ENCODE measurements at regions not wholly inside any gene's neighbourhood (a gene's known extent, or its start where the extent isn't known, plus 50 kb on each side); places are given as distances from the start of the nearest gene placed in this dataset.
A peak's percentile ranks its signal among the peaks of the same experiment; 100 is the strongest.

DNA sequence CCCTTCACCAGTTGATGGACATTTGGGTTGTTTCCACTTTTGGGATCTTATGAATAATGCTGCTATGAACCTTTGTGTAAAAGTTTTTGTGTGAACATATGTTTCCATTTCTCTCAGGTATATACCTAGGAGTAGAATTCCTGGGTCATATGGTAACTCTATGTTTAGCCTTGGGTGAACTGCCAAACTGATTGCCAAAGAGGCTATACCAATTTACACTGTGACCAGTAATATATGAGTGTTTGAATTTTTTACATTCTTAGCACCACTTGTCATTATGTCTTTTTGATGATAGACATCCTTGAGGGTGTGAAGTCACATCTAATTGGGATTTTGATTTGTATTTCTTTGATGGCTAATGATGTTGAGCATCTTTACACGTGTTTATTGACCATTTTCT lies 290.1 kb downstream of the DUSP10 start:
- DNase-seq (ENCODE audit: low read depth), result no peak
- TF ChIP-seq, protein P1, sequence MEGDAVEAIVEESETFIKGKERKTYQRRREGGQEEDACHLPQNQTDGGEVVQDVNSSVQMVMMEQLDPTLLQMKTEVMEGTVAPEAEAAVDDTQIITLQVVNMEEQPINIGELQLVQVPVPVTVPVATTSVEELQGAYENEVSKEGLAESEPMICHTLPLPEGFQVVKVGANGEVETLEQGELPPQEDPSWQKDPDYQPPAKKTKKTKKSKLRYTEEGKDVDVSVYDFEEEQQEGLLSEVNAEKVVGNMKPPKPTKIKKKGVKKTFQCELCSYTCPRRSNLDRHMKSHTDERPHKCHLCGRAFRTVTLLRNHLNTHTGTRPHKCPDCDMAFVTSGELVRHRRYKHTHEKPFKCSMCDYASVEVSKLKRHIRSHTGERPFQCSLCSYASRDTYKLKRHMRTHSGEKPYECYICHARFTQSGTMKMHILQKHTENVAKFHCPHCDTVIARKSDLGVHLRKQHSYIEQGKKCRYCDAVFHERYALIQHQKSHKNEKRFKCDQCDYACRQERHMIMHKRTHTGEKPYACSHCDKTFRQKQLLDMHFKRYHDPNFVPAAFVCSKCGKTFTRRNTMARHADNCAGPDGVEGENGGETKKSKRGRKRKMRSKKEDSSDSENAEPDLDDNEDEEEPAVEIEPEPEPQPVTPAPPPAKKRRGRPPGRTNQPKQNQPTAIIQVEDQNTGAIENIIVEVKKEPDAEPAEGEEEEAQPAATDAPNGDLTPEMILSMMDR (IDR thresholded peaks at IDR 0.05; ENCODE audit: insufficient read depth, low read depth, low read length), result no peak

GRCh38 chr1:221454096-221454495 lies 287.8 kb downstream of the DUSP10 start:
- no peak overlapping the region for H3K4me3 ChIP-seq (ENCODE audit: low read depth, low read length)
- TF ChIP-seq, protein P1 (IDR thresholded peaks at IDR 0.05; ENCODE audit: insufficient read depth, low read depth, low read length), result no peak
- no peak for DNase-seq (ENCODE audit: low read depth)

More for the DNA sequence above, 290.1 kb downstream of the DUSP10 start:
- no peak overlapping the region for H3K4me3 ChIP-seq (ENCODE audit: low read depth, low read length)

- TF ChIP-seq, protein P1 (IDR thresholded peaks at IDR 0.05; ENCODE audit: insufficient read depth, low read depth, low read length), result no peak
- DNase-seq (ENCODE audit: low read depth), result no peak
- H3K4me3 ChIP-seq (ENCODE audit: low read depth, low read length), result no peak overlapping the region
Measured at GRCh38 chr1:221456918-221457317, 285.0 kb downstream of the DUSP10 start.

- H3K4me3 ChIP-seq (ENCODE audit: low read depth, low read length), result no peak overlapping the region
- TF ChIP-seq, protein P1 (IDR thresholded peaks at IDR 0.05; ENCODE audit: insufficient read depth, low read depth, low read length), result no peak
- DNase-seq (ENCODE audit: low read depth), result peak; percentile 92
Measured at GRCh38 chr1:221457685-221458446, 284.0 kb downstream of the DUSP10 start.

DNA sequence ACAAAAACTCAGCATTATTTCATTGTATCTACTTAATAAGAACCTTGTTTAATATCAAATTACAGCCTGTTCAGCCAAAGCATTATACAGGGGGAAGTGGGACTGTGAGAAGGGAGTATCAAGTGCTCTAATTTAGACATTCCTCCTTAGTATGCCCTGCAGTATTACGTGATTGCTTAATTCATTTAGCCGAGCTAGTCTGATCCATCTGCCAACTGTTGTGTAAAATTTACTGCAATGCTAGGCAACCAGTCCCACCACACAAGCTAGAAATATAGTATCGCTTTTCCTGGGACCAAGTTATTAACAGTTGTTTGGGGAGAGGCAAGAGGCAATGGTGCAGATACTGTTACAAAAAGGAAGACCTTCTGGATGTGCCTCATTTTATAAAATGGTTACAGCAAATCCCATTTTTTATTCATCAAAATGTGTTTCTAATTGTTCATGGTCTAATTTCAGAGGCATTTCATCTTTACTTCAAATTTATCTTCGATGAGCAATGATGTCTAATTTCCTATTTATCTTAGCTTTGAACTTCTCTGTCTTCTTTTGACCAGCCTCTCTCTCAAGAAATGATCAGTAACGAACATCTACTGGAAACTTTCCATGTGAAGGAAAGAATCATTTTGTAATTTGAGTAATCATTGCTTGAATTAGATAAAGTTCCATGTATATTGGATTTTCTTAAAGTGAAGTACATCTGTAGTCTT lies 283.3 kb downstream of the DUSP10 start:
- TF ChIP-seq, protein P1 (IDR thresholded peaks at IDR 0.05; ENCODE audit: insufficient read depth, low read depth, low read length), result no peak
- peak; percentile 83 for DNase-seq (ENCODE audit: low read depth)
- no peak overlapping the region for H3K4me3 ChIP-seq (ENCODE audit: low read depth, low read length)

DNA sequence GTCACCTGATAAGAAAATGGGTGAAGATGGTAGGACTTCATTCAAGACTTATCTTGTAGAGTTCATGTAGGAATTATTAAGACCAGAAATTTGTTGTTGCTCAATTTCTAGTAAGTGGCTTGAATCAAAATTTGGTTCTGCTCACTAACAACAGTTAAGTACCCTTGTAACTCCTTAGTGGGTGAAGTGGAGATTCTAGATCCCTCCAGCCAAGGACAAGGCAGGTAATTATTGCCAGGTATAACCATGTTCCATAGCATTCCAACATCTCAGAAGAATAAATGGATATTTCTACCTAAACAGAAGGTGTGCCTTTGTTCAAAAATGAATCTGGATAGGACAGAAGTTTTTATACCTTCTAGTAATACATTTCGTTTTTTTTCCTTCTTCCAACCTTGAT lies 282.3 kb downstream of the DUSP10 start:
- DNase-seq (ENCODE audit: low read depth), result no peak
- TF ChIP-seq, protein P1 (IDR thresholded peaks at IDR 0.05; ENCODE audit: insufficient read depth, low read depth, low read length), result no peak

More for the DNA sequence above, 282.3 kb downstream of the DUSP10 start:
- no peak overlapping the region for H3K4me3 ChIP-seq (ENCODE audit: low read depth, low read length)
